H1 (cell line): ENCODE measurements at regions not wholly inside any gene's neighbourhood (a gene's known extent, or its start where the extent isn't known, plus 50 kb on each side); places are given as distances from the start of the nearest gene placed in this dataset.

Experiments used
- CTCF ChIP-seq, 3 experiments: IDR thresholded peaks; 1 replicate in 2 of 3; 2 replicates in 1 of 3; pipeline versions ENCODE4 v1.5.1 to v1.6.1; 2011; ENCODE audit warnings: low read length in 3 of 3, mild to moderate bottlenecking in 3 of 3, inconsistent platforms in 2 of 3, low read depth in 1 of 3, moderate library complexity in 1 of 3; ENCODE audit not compliant: insufficient read depth in 1 of 3; ENCODE audit errors: control extremely low read depth in 1 of 3
- JUN ChIP-seq: IDR thresholded peaks from 2 replicates; pipeline ENCODE4 v1.6.1; 2011; ENCODE audit warnings: low read depth, mild to moderate bottlenecking, improper control_type of control experiment, low read length
- POLR2A ChIP-seq, 2 experiments: IDR thresholded peaks; 1 replicate in 1 of 2; 2 replicates in 1 of 2; pipeline ENCODE4 v1.6.1; 2011; ENCODE audit warnings: low read depth in 2 of 2, low read length in 2 of 2, mild to moderate bottlenecking in 2 of 2; ENCODE audit errors: control extremely low read depth in 1 of 2

GRCh38 chr12:41897593-41897992, 247.1 kb downstream of the GXYLT1 start:
- TF ChIP-seq CTCF (IDR thresholded peaks at IDR 0.05; ENCODE audit: control extremely low read depth in 1 of 3, insufficient read depth in 1 of 3, low read depth in 1 of 3, low read length in 3 of 3) (no peak), JUN (no peak), POLR2A (IDR thresholded peaks at IDR 0.05; ENCODE audit: control extremely low read depth in 1 of 2, low read depth in 2 of 2, low read length in 2 of 2) (no peak)
